ENCODE measurements at regions not wholly inside any gene's neighbourhood (a gene's known extent, or its start where the extent isn't known, plus 50 kb on each side); places are given as distances from the start of the nearest gene placed in this dataset.

GRCh38 chr4:131566026-131566425 is 1583.1 kb upstream of the PCDH10 start:
- TF ChIP-seq POLR2A (IDR thresholded peaks at IDR 0.05; ENCODE audit: low read depth, low read length) = no peak
- TF ChIP-seq TAF1 (IDR thresholded peaks at IDR 0.05; ENCODE audit: low read depth, low read length) = no peak
- no peak for TF ChIP-seq POLR2AphosphoS5 (IDR thresholded peaks at IDR 0.05; ENCODE audit: low read depth, low read length)

Measured in GM12891 (cell line).